GM10266 (cell line): ENCODE measurements at regions not wholly inside any gene's neighbourhood (a gene's known extent, or its start where the extent isn't known, plus 50 kb on each side); places are given as distances from the start of the nearest gene placed in this dataset.
"Not testable (repeated sequence)": the region's sequence is repeated elsewhere in the genome, so short reads cannot be mapped to it uniquely, and the experiment has no call there.

Source experiments
- DNase-seq: peaks from one replicate; pipeline ENCODE4 v3.0.0; 2012; ENCODE audit errors: extremely low spot score
- CTCF ChIP-seq: IDR thresholded peaks from 2 replicates; pipeline ENCODE4 v1.5.1; 2012; ENCODE audit warnings: mild to moderate bottlenecking, low read depth; ENCODE audit not compliant: control insufficient read depth, insufficient read depth; ENCODE audit errors: missing control alignments

GRCh38 chr6:21931641-21932335 lies 338.2 kb downstream of the SOX4 start:
- TF ChIP-seq CTCF = no peak
- DNase-seq = no peak

- TF ChIP-seq CTCF = no peak
- no peak for DNase-seq
Observed at GRCh38 chr6:21933351-21933750, 339.8 kb downstream of the SOX4 start.

GRCh38 chr6:21935142-21935541 lies 341.6 kb downstream of the SOX4 start:
- DNase-seq = no peak
- TF ChIP-seq CTCF = no peak

GRCh38 chr6:21935561-21936028 lies 342.0 kb downstream of the SOX4 start:
- peak; percentile 46 for TF ChIP-seq CTCF
- no peak for DNase-seq

GRCh38 chr6:21937466-21937865 lies 343.9 kb downstream of the SOX4 start:
- DNase-seq = no peak
- no peak for TF ChIP-seq CTCF

GRCh38 chr6:21939066-21939465 lies 345.5 kb downstream of the SOX4 start:
- not testable (repeated sequence) for DNase-seq

GRCh38 chr6:21941926-21942325 lies 348.4 kb downstream of the SOX4 start:
- TF ChIP-seq CTCF = no peak
- DNase-seq = no peak

GRCh38 chr6:21942897-21943296 lies 349.3 kb downstream of the SOX4 start:
- DNase-seq = no peak
- TF ChIP-seq CTCF = no peak
